Mucosa of rectum (tissue), 2 donors: ENCODE measurements at regions not wholly inside any gene's neighbourhood (a gene's known extent, or its start where the extent isn't known, plus 50 kb on each side); places are given as distances from the start of the nearest gene placed in this dataset.

ENCODE experiments used
- H3K27ac ChIP-seq, 2 donors: one replicate each; pipeline ENCODE4 v1.7.0; 2013; ENCODE audit warnings: inconsistent platforms in 2 of 2, low read depth in 2 of 2, low read length in 2 of 2
- H3K27me3 ChIP-seq, 2 donors: one replicate each; pipeline ENCODE4 v1.7.0; 2013; ENCODE audit warnings: low read length in 2 of 2; ENCODE audit not compliant: control insufficient read depth in 2 of 2, insufficient read depth in 2 of 2
- H3K36me3 ChIP-seq, 2 donors: one replicate each; pipeline ENCODE4 v1.7.0; 2013; ENCODE audit warnings: low read length in 2 of 2; ENCODE audit not compliant: control insufficient read depth in 2 of 2, insufficient read depth in 2 of 2
- H3K4me1 ChIP-seq, 2 donors: one replicate each; pipeline ENCODE4 v1.7.0; 2013; ENCODE audit warnings: low read length in 2 of 2, mild to moderate bottlenecking in 1 of 2; ENCODE audit not compliant: control insufficient read depth in 2 of 2, insufficient read depth in 2 of 2
- H3K4me3 ChIP-seq, 2 donors: one replicate each; pipeline ENCODE4 v1.7.0; 2013; ENCODE audit warnings: low read length in 2 of 2
- H3K9ac ChIP-seq, 2 donors: one replicate each; pipeline ENCODE4 v1.7.0; 2013; ENCODE audit warnings: low read length in 2 of 2, low read depth in 1 of 2, mild to moderate bottlenecking in 1 of 2
- H3K9me3 ChIP-seq, 2 donors: one replicate each; pipeline ENCODE4 v1.7.0; 2013; ENCODE audit warnings: low read length in 2 of 2; ENCODE audit not compliant: control insufficient read depth in 2 of 2
- donor health status: healthy.
- donor health status: Normal muscosa, but diverticular disease.

- no peak overlapping the region for H3K27ac ChIP-seq
- H3K36me3 ChIP-seq, result no peaks in the 10 kb centered on the region
- H3K27me3 ChIP-seq, result no peaks in the 10 kb centered on the region
- no peaks in the 10 kb centered on the region for H3K4me1 ChIP-seq
- H3K9me3 ChIP-seq, result no peaks in the 10 kb centered on the region
- no peak overlapping the region for H3K4me3 ChIP-seq
- no peak overlapping the region for H3K9ac ChIP-seq
These were observed 257.6 kb upstream of the HS3ST5 start for GRCh38 chr6:114600381-114600780.

DNA sequence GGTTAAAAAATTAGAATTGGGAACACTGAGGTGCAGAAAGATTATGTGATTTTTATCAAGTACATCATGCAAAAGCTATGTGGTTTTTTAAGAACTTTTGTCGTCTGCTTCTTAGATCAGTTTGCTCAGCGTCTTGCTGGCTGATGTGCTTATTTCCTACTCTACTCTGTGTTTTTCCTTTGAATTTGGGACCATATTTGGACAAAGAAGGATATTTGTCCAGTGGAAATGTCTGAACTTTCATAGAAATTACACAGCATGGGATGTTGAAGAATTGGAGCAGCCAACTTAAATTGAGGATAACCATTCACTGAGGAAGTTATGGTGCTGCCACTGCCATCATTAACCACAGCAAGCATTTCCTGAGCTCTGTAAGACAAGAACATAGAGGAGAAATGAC, 252.8 kb upstream of the HS3ST5 start:
- H3K36me3 ChIP-seq, result no peaks in the 10 kb centered on the region
- H3K9me3 ChIP-seq, result no peaks in the 10 kb centered on the region
- no peaks in the 10 kb centered on the region for H3K4me1 ChIP-seq
- H3K27me3 ChIP-seq, result no peaks in the 10 kb centered on the region
- H3K9ac ChIP-seq, result no peak overlapping the region
- H3K4me3 ChIP-seq, result no peak overlapping the region
- no peak overlapping the region for H3K27ac ChIP-seq

DNA sequence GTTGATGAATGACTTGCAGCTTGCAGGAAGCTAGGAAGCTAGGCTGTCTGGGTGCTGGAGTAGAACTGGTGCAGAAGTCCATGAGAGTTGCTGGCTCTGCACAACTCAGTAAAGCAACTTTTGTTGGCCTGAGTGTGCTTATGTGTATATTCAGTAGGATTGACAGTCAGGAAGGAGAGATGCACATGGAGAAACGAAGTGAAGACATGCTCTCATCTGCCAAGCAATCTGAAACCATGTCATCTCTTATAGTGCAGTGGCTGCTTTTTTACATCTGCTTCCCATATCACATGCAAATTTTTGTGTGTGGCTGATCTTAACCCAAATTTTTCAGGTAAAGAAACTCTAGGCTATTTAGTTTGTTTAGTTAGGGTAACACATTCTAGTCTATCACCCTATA, 252.4 kb upstream of the HS3ST5 start:
- Histone ChIP-seq H3K4me1 (no peaks in the 10 kb centered on the region), H3K36me3 (no peaks in the 10 kb centered on the region), H3K4me3 (no peak overlapping the region), H3K9ac (no peak overlapping the region), H3K27me3 (no peaks in the 10 kb centered on the region), H3K9me3 (no peaks in the 10 kb centered on the region), H3K27ac (no peak overlapping the region)

DNA sequence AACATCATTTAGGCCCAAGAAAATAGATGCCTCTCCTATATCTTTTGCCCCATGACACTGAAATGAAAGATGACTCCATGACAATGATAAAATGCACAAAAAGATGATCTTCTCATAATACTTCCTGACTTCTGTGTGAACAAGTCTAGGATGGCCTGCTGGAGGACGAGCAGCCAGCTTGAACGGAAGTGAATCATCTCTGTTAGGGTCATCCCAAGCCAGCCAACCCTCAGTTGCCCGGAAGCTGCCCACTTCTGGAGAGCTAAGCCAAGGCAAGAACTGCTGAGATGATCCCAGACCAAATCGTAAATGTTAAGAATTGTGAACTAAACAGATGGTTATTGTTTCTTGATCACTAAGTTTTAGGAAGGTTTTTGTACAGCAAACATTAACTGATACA, 249.7 kb upstream of the HS3ST5 start:
- H3K9me3 ChIP-seq, result no peaks in the 10 kb centered on the region
- no peaks in the 10 kb centered on the region for H3K4me1 ChIP-seq
- H3K27me3 ChIP-seq, result no peaks in the 10 kb centered on the region
- no peaks in the 10 kb centered on the region for H3K36me3 ChIP-seq
- H3K4me3 ChIP-seq, result no peak overlapping the region
- no peak overlapping the region for H3K9ac ChIP-seq
- H3K27ac ChIP-seq, result no peak overlapping the region

DNA sequence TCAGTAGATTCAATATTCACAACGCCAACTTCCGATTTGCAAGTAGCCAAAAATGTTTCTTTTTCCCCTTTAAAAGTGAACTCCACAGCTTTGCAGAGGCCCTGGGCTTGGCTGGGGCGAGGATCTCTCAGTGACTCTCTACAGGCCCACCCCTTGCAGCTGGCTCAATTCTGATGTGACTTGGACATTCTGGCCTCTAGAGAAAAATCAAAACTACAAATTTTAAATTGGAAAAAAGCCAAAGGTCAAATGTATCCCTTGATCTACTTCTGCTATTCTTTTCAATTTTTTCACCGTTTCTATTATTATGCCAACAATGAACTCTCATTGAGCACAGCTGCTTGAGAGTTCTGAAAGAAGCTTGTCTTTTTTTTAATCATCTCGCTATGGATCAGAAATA, 245.9 kb upstream of the HS3ST5 start:
- Histone ChIP-seq H3K36me3 (no peaks in the 10 kb centered on the region), H3K9ac (no peak overlapping the region), H3K27ac (no peak overlapping the region), H3K9me3 (no peaks in the 10 kb centered on the region), H3K4me3 (no peak overlapping the region), H3K4me1 (peaks cover 0 to 4% of the 10 kb centered on the region in 2 donors), H3K27me3 (no peaks in the 10 kb centered on the region)

GRCh38 chr6:114586298-114586697, 243.5 kb upstream of the HS3ST5 start:
- H3K27me3 ChIP-seq, result no peaks in the 10 kb centered on the region
- H3K4me1 ChIP-seq, result peaks cover 0 to 4% of the 10 kb centered on the region in 2 donors
- no peaks in the 10 kb centered on the region for H3K9me3 ChIP-seq
- H3K9ac ChIP-seq, result no peak overlapping the region
- no peaks in the 10 kb centered on the region for H3K36me3 ChIP-seq
- H3K27ac ChIP-seq, result no peak overlapping the region
- no peak overlapping the region for H3K4me3 ChIP-seq

GRCh38 chr6:114581293-114581692, 238.5 kb upstream of the HS3ST5 start:
- H3K36me3 ChIP-seq, result no peaks in the 10 kb centered on the region
- no peak overlapping the region for H3K27ac ChIP-seq
- H3K9ac ChIP-seq, result no peak overlapping the region
- no peaks in the 10 kb centered on the region for H3K9me3 ChIP-seq
- H3K27me3 ChIP-seq, result no peaks in the 10 kb centered on the region
- peaks cover 0 to 4% of the 10 kb centered on the region in 2 donors for H3K4me1 ChIP-seq
- H3K4me3 ChIP-seq, result no peak overlapping the region

DNA sequence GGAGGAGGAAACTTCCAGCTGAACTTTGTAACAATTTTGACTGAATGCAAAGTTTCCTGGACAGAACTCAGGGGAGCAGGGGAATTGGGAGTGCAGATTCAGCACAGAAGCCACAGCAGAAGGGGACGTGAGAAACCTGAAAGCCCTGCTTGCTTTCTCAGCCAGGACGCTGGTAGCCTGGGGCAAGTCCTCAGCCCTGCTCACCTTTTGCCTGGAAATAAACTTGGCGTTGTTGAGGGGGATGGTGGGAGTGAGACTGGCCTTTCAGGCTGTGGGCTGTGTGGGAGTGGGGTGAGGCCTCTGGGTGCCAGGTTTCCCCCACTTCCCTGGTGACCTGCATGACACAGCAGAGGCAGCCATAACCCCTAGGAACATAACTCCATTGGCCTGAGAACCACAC, 238.1 kb upstream of the HS3ST5 start:
- Histone ChIP-seq H3K9ac (no peak overlapping the region), H3K4me1 (peaks cover 0 to under 1% of the 10 kb centered on the region in 2 donors), H3K27ac (no peak overlapping the region), H3K27me3 (no peaks in the 10 kb centered on the region), H3K4me3 (no peak overlapping the region), H3K36me3 (no peaks in the 10 kb centered on the region), H3K9me3 (no peaks in the 10 kb centered on the region)

GRCh38 chr6:114579486-114579885, 236.7 kb upstream of the HS3ST5 start:
- no peaks in the 10 kb centered on the region for H3K4me1 ChIP-seq
- no peak overlapping the region for H3K4me3 ChIP-seq
- H3K27me3 ChIP-seq, result no peaks in the 10 kb centered on the region
- no peaks in the 10 kb centered on the region for H3K36me3 ChIP-seq
- H3K27ac ChIP-seq, result no peak overlapping the region
- no peaks in the 10 kb centered on the region for H3K9me3 ChIP-seq
- H3K9ac ChIP-seq, result no peak overlapping the region

- Histone ChIP-seq H3K4me1 (no peaks in the 10 kb centered on the region), H3K27ac (no peak overlapping the region), H3K4me3 (no peak overlapping the region), H3K9me3 (no peaks in the 10 kb centered on the region), H3K27me3 (no peaks in the 10 kb centered on the region), H3K36me3 (no peaks in the 10 kb centered on the region), H3K9ac (no peak overlapping the region)
These were observed 234.3 kb upstream of the HS3ST5 start for GRCh38 chr6:114577109-114577508.

DNA sequence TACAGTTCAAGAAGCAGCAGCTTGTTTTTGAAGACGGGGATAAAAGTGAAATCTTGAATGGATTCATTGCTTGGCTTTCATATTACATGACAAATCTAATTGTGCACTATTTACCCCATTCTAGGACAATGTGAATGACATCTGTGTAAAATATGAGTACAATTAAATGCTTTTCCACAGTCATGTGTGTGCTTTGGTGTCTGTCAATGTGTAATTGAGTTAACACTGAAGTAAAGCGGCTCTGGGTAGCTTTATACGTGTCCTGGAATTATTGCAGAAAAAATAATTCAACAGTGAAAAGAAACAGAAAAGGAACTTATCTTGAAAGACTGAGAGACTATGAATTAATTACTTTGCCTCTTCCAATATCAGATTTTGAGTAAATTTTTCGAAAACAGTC, 233.5 kb upstream of the HS3ST5 start:
- H3K4me1 ChIP-seq, result no peaks in the 10 kb centered on the region
- H3K9ac ChIP-seq, result no peak overlapping the region
- no peaks in the 10 kb centered on the region for H3K9me3 ChIP-seq
- no peaks in the 10 kb centered on the region for H3K36me3 ChIP-seq
- H3K4me3 ChIP-seq, result no peak overlapping the region
- H3K27me3 ChIP-seq, result no peaks in the 10 kb centered on the region
- no peak overlapping the region for H3K27ac ChIP-seq
